Tibial nerve (tissue), 3 donors: ENCODE measurements at regions not wholly inside any gene's neighbourhood (a gene's known extent, or its start where the extent isn't known, plus 50 kb on each side); places are given as distances from the start of the nearest gene placed in this dataset.

Source experiments
- POLR2A ChIP-seq, 2 donors: fragments of 450-650 bp; IDR thresholded peaks; one replicate each; pipeline ENCODE4 v1.6.1; 2017; ENCODE audit warnings: antibody characterized with exemption in 2 of 2, mild to moderate bottlenecking in 2 of 2, moderate library complexity in 2 of 2
- TF ChIP-seq, protein P1 (sequence below), 5 experiments: fragments of 200-600 bp in 3 of 5; fragments of 450-650 bp in 2 of 5; sonication (generic) in 3 of 5; IDR thresholded peaks; one replicate each; pipeline ENCODE4 v1.5.1; 2016 to 2019; ENCODE audit warnings: antibody characterized with exemption in 5 of 5, mild to moderate bottlenecking in 3 of 5, moderate library complexity in 2 of 5

DNA sequence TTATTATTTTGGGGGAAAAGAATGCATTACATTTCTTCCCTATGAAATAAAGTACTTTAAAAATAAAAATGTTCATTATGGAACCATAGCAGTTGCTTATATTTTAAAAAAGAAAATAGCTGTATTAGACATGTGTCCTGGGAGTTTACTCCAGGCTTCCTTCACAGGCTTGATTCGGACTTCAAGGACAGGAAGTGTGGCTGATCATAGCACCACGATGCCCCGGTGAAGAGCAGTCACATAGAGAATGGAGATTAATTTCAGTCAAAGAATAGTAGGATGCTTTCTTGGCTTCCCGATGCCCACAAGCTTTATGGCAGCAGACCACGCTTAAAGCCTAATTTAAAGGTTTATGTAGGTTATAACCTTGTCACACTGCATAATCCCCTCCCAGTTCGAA is 125.1 kb downstream of the NPIPB5 start:
- TF ChIP-seq POLR2A (IDR thresholded peaks at IDR 0.05) = no peak
- TF ChIP-seq, protein P1, sequence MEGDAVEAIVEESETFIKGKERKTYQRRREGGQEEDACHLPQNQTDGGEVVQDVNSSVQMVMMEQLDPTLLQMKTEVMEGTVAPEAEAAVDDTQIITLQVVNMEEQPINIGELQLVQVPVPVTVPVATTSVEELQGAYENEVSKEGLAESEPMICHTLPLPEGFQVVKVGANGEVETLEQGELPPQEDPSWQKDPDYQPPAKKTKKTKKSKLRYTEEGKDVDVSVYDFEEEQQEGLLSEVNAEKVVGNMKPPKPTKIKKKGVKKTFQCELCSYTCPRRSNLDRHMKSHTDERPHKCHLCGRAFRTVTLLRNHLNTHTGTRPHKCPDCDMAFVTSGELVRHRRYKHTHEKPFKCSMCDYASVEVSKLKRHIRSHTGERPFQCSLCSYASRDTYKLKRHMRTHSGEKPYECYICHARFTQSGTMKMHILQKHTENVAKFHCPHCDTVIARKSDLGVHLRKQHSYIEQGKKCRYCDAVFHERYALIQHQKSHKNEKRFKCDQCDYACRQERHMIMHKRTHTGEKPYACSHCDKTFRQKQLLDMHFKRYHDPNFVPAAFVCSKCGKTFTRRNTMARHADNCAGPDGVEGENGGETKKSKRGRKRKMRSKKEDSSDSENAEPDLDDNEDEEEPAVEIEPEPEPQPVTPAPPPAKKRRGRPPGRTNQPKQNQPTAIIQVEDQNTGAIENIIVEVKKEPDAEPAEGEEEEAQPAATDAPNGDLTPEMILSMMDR (IDR thresholded peaks at IDR 0.05) = no peak
